ENCODE measurements at regions not wholly inside any gene's neighbourhood (a gene's known extent, or its start where the extent isn't known, plus 50 kb on each side); places are given as distances from the start of the nearest gene placed in this dataset.

- POLR2A ChIA-PET = no interaction called here
- no peak overlapping the region for H3K4me2 ChIP-seq (ENCODE audit: low read length)
- H3K4me3 ChIP-seq (replicated peaks in 1 of 2; ENCODE audit: low read depth in 1 of 2, low read length in 2 of 2) = no peak overlapping the region
- H3K36me3 ChIP-seq (ENCODE audit: control insufficient read depth in 1 of 2, insufficient read depth in 2 of 2, low read length in 2 of 2) = no peaks in the 10 kb centered on the region
- H3K27ac ChIP-seq (ENCODE audit: low read depth, low read length) = no peak overlapping the region
- intact Hi-C loops (cut with micrococcal nuclease) = no loop called here
- no peaks in the 10 kb centered on the region for H4K20me1 ChIP-seq (ENCODE audit: insufficient read depth)
- DNase-seq (ENCODE audit: low read depth, low spot score) = no peak
- no peak for ATAC-seq
- no peaks in the 10 kb centered on the region for H3K9me3 ChIP-seq (ENCODE audit: control insufficient read depth in 1 of 2, insufficient read depth in 1 of 2, low read depth in 1 of 2, low read length in 2 of 2)
- H3K79me2 ChIP-seq (ENCODE audit: insufficient read depth, low read length) = no peaks in the 10 kb centered on the region
- no peak overlapping the region for H2AFZ ChIP-seq (ENCODE audit: low read depth, low read length, poor library complexity, severe bottlenecking)
- no peak overlapping the region for H3K9ac ChIP-seq (ENCODE audit: low read length)
- H3K9me2 ChIP-seq (ENCODE audit: insufficient read depth) = no peaks in the 10 kb centered on the region
- RAD21 ChIA-PET (ENCODE audit: low non-redundant PET in 1 of 2, low total read pairs in 2 of 2, uncharacterized antibody in 2 of 2, unreplicated experiment in 2 of 2) = no interaction called here
- TF ChIP-seq ELF1 (IDR thresholded peaks at IDR 0.05; ENCODE audit: borderline replicate concordance, low read depth) (no peak), JUND (IDR thresholded peaks at IDR 0.05) (no peak), ATF3 (IDR thresholded peaks at IDR 0.05) (no peak), SRF (IDR thresholded peaks at IDR 0.05; ENCODE audit: low read depth) (no peak), CEBPB (IDR thresholded peaks at IDR 0.05; ENCODE audit: low read depth) (no peak), POLR2AphosphoS5 (IDR thresholded peaks at IDR 0.05; ENCODE audit: low read depth, low read length) (no peak), SIN3A (IDR thresholded peaks at IDR 0.05; ENCODE audit: low read depth) (no peak), MAX (IDR thresholded peaks at IDR 0.05) (no peak), CTCF (IDR thresholded peaks at IDR 0.05 in 2 of 3, conservative IDR thresholded peaks at IDR 0.05 in 1 of 3; ENCODE audit: borderline replicate concordance in 1 of 3, insufficient read depth in 1 of 3, low read depth in 2 of 3, low read length in 2 of 3) (no peak), POLR2A (IDR thresholded peaks at IDR 0.05; ENCODE audit: borderline replicate concordance, extremely low read depth, insufficient read depth, insufficient read length) (no peak), FOSL1 (IDR thresholded peaks at IDR 0.05; ENCODE audit: low read depth) (no peak), EZH2phosphoT487 (IDR thresholded peaks at IDR 0.05; ENCODE audit: borderline replicate concordance) (no peak), ZNF274 (IDR thresholded peaks at IDR 0.05; ENCODE audit: low read depth, low read length) (no peak), REST (IDR thresholded peaks at IDR 0.05; ENCODE audit: low read depth) (no peak)
- H3K27me3 ChIP-seq (ENCODE audit: insufficient read depth, low read length) = no peaks in the 10 kb centered on the region
- no TSS peak for BruUV-seq (replicated peaks)
- CTCF ChIA-PET = no interaction called here
- H3K4me1 ChIP-seq (ENCODE audit: control insufficient read depth in 1 of 2, insufficient read depth in 2 of 2, low read length in 2 of 2) = no peaks in the 10 kb centered on the region
Observed at GRCh38 chrX:124502166-124502565, 155.8 kb downstream of the SH2D1A start.

All from HCT116 (cell line).